Pancreas (tissue), 10 donors: ENCODE measurements at regions not wholly inside any gene's neighbourhood (a gene's known extent, or its start where the extent isn't known, plus 50 kb on each side); places are given as distances from the start of the nearest gene placed in this dataset.

Experiments used
- ATAC-seq, 4 donors: fragments of 200-7000 bp; cut with Tn5 transposase; one replicate each; pipeline versions ENCODE4 v1.8.0 to v1.9.1; 2020; ENCODE audit warnings: mild to moderate bottlenecking in 4 of 4, moderate library complexity in 4 of 4
- DNase-seq, 6 donors: peaks; one replicate each; pipeline ENCODE4 v3.0.0-alpha.2; 2020
- FAIRE-seq: peaks from 2 replicates; lab custom pipeline; 2012; peaks lifted over from hg19 to GRCh38; lab: Jason Lieb, UNC
- H3K27ac ChIP-seq, 4 donors: fragments of 200-600 bp; sonication (generic); 1 replicate in 3 of 4; 2 replicates in 1 of 4; pipeline versions ENCODE4 v1.5.0 to v1.8.0; 2020
- H3K27me3 ChIP-seq, 4 donors: fragments of 200-600 bp; one replicate each; pipeline ENCODE4 v1.8.0; 2021
- H3K36me3 ChIP-seq, 3 donors: fragments of 200-600 bp; sonication (generic) in 1 of 3; one replicate each; pipeline versions ENCODE4 v1.5.0 to v1.8.0; 2020 to 2021
- H3K4me1 ChIP-seq, 3 donors: fragments of 200-600 bp; one replicate each; pipeline ENCODE4 v1.8.0; 2021
- H3K4me3 ChIP-seq, 4 donors: fragments of 200-600 bp; sonication (generic) in 2 of 4; one replicate each; pipeline versions ENCODE4 v1.5.0 to v1.8.0; 2020 to 2021
- H3K9me3 ChIP-seq, 4 donors: fragments of 200-600 bp; one replicate each; pipeline ENCODE4 v1.8.0; 2021
- WGBS, 2 donors: extraction: QIAGEN DNeasy Blood & Tissue Kit; methylation state at CpG; one replicate each; pipeline ENCODE4 v1.1.7; 2013; 5-methylcytosine and 5-hydroxymethylcytosine counted together
- intact Hi-C, 3 donors: fragments of 100-400 bp; cut with DNase I; formaldehyde crosslinking; loops; one replicate each; pipeline versions ENCODE4 v1.11.1 to v1.14.2; 2022
- TF ChIP-seq, protein P1 (sequence below), 4 donors: fragments of 200-600 bp; sonication (generic) in 3 of 4; IDR thresholded peaks; one replicate each; pipeline versions ENCODE4 v1.5.0 to v1.8.0; 2021; ENCODE audit warnings: antibody characterized with exemption in 4 of 4
- donor health status: healthy with polysubstance abuse.
- donor health status: DM: no; HTN: no; CAD: no; lungs with moderate emphysema.
- donor health status: DM: no; HTN: no; CAD: no.
- donor health status: control.
- donor health status: control.
- donor health status: Bipolar disorder and iron deficiency.
- donor health status: DM: yes; HTN: yes; CAD: no.
- donor health status: DM: no; HTN: no; CAD: no.
- donor health status: DM: no; HTN: no; CAD: no.
- donor health status: DM: yes; HTN: yes; CAD: no.

DNA sequence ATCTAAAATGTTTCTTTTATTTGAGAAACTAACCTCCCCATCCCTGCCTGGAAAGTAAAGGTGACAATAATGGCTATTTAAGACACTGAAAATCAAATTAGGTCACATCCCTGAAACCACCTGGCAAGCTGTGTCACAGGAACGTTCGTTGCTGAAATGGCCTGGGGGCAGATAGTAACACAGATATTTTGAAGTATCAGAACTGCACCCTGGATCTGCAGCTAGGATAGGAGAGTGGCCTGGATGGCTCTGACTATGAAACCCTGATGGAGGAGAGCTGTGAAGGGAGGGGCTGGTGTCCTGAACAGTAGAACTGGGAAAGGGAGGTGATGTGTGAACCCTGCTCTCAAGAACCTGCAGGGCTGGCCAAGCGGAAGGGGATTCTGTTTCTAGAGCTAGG is 648.3 kb upstream of the CFAP20DC start:
- DNase-seq = no peak
- 56 to 73% methylated on average over 3 of the region's 3 CpGs for WGBS, 2 donors

GRCh38 chr3:59696783-59697182 is 647.0 kb upstream of the CFAP20DC start:
- DNase-seq = no peak
- no peaks in the 10 kb centered on the region for H3K4me1 ChIP-seq
- no peak for FAIRE-seq
- no peaks in the 10 kb centered on the region for H3K9me3 ChIP-seq
- H3K27ac ChIP-seq = no peak overlapping the region
- TF ChIP-seq, protein P1, sequence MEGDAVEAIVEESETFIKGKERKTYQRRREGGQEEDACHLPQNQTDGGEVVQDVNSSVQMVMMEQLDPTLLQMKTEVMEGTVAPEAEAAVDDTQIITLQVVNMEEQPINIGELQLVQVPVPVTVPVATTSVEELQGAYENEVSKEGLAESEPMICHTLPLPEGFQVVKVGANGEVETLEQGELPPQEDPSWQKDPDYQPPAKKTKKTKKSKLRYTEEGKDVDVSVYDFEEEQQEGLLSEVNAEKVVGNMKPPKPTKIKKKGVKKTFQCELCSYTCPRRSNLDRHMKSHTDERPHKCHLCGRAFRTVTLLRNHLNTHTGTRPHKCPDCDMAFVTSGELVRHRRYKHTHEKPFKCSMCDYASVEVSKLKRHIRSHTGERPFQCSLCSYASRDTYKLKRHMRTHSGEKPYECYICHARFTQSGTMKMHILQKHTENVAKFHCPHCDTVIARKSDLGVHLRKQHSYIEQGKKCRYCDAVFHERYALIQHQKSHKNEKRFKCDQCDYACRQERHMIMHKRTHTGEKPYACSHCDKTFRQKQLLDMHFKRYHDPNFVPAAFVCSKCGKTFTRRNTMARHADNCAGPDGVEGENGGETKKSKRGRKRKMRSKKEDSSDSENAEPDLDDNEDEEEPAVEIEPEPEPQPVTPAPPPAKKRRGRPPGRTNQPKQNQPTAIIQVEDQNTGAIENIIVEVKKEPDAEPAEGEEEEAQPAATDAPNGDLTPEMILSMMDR (IDR thresholded peaks at IDR 0.05) = no peak
- H3K36me3 ChIP-seq = no peaks in the 10 kb centered on the region
- no peak overlapping the region for H3K4me3 ChIP-seq
- H3K27me3 ChIP-seq = no peaks in the 10 kb centered on the region
- no peak for ATAC-seq
- intact Hi-C loops = no loop called here

More for the DNA sequence above, 648.3 kb upstream of the CFAP20DC start:
- TF ChIP-seq, protein P1 (IDR thresholded peaks at IDR 0.05) = no peak
- no peak for FAIRE-seq
- ATAC-seq = no peak
- Histone ChIP-seq H3K9me3 (no peaks in the 10 kb centered on the region), H3K4me1 (no peaks in the 10 kb centered on the region), H3K27ac (no peak overlapping the region), H3K36me3 (no peaks in the 10 kb centered on the region), H3K4me3 (no peak overlapping the region), H3K27me3 (no peaks in the 10 kb centered on the region)
- intact Hi-C loops = no loop called here

- Histone ChIP-seq H3K4me3 (no peak overlapping the region), H3K9me3 (no peaks in the 10 kb centered on the region), H3K4me1 (no peaks in the 10 kb centered on the region), H3K27me3 (no peaks in the 10 kb centered on the region), H3K36me3 (no peaks in the 10 kb centered on the region), H3K27ac (no peak overlapping the region)
- DNase-seq = no peak
- no peak for ATAC-seq
- intact Hi-C loops = no loop called here
- TF ChIP-seq, protein P1 (IDR thresholded peaks at IDR 0.05) = no peak
- WGBS, 2 donors = 35 to 43% methylated on average over 4 of the region's 4 CpGs
- FAIRE-seq = no peak
Measured at GRCh38 chr3:59695860-59696259, 646.0 kb upstream of the CFAP20DC start.

- ATAC-seq (no peak), DNase-seq (no peak), FAIRE-seq (no peak)
- Histone ChIP-seq H3K27ac (no peak overlapping the region), H3K27me3 (no peaks in the 10 kb centered on the region), H3K36me3 (no peaks in the 10 kb centered on the region), H3K9me3 (no peaks in the 10 kb centered on the region), H3K4me1 (no peaks in the 10 kb centered on the region), H3K4me3 (no peak overlapping the region)
- WGBS, 2 donors = 23 to 40% methylated on average over 3 of the region's 3 CpGs
- TF ChIP-seq, protein P1 (IDR thresholded peaks at IDR 0.05) = no peak
- intact Hi-C loops = no loop called here
Measured at GRCh38 chr3:59692117-59692516, 642.3 kb upstream of the CFAP20DC start.

DNA sequence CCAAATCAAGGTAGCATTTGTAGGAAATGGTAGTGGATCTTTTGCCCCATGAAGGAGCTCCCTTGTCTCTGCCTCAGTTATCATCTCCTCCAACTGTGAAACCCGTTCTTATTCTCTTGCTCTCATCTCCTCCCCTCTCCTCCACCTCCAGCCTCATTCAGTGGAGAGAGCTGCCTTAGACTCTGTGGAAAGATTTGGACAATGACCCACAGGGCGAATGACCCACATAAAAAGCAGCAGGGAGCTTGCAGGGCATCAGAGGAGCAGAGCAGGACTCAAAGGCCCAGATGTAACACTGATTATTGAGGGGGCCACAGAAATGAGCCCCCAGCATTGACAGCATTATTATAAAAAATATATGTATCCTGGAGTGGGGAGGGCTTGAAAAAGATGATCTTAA is 641.1 kb upstream of the CFAP20DC start:
- no peak overlapping the region for H3K27ac ChIP-seq
- 61 to 79% methylated on average over 2 of the region's 2 CpGs for WGBS, 2 donors
- intact Hi-C loops = no loop called here
- H3K4me3 ChIP-seq = no peak overlapping the region
- FAIRE-seq (no peak), DNase-seq (no peak), ATAC-seq (no peak)
- TF ChIP-seq, protein P1 (IDR thresholded peaks at IDR 0.05) = no peak
- no peaks in the 10 kb centered on the region for H3K9me3 ChIP-seq
- H3K27me3 ChIP-seq = no peaks in the 10 kb centered on the region
- H3K36me3 ChIP-seq = no peaks in the 10 kb centered on the region
- no peaks in the 10 kb centered on the region for H3K4me1 ChIP-seq
